ENCODE measurements at regions not wholly inside any gene's neighbourhood (a gene's known extent, or its start where the extent isn't known, plus 50 kb on each side); places are given as distances from the start of the nearest gene placed in this dataset.

GRCh38 chr10:90443342-90443741, 414.5 kb downstream of the HTR7 start:
- Histone ChIP-seq H3K27me3 (ENCODE audit: control insufficient read depth in 4 of 4, insufficient read depth in 4 of 4, low read length in 3 of 4) (no peaks in the 10 kb centered on the region), H3K4me3 (ENCODE audit: low read depth in 1 of 3, low read length in 3 of 3) (no peak overlapping the region), H3K27ac (ENCODE audit: low read depth in 1 of 2, low read length in 2 of 2) (no peak overlapping the region), H3K36me3 (ENCODE audit: control insufficient read depth in 4 of 4, insufficient read depth in 3 of 4, low read depth in 1 of 4, low read length in 3 of 4) (no peaks in the 10 kb centered on the region), H3K9ac (ENCODE audit: low read depth in 1 of 2, low read length in 2 of 2) (no peak overlapping the region), H3K4me1 (ENCODE audit: control insufficient read depth in 4 of 4, insufficient read depth in 4 of 4, low read length in 3 of 4) (no peaks in the 10 kb centered on the region), H3K9me3 (ENCODE audit: control insufficient read depth in 4 of 4, low read length in 3 of 4) (peaks cover 0 to 3% (median 0%) of the 10 kb centered on the region in 4 donors)
- TF ChIP-seq FOXA1 (IDR thresholded peaks at IDR 0.05) (no peak), YY1 (IDR thresholded peaks at IDR 0.05) (no peak), RXRA (IDR thresholded peaks at IDR 0.05) (no peak), HNF4A (conservative IDR thresholded peaks at IDR 0.05) (no peak), MAX (IDR thresholded peaks at IDR 0.05) (no peak), TAF1 (conservative IDR thresholded peaks at IDR 0.05) (no peak), HNF4G (IDR thresholded peaks at IDR 0.05) (no peak), FOXA2 (IDR thresholded peaks at IDR 0.05) (no peak), GABPA (IDR thresholded peaks at IDR 0.05 in 1 of 2, conservative IDR thresholded peaks at IDR 0.05 in 1 of 2) (no peak), RAD21 (IDR thresholded peaks at IDR 0.05) (no peak), JUND (IDR thresholded peaks at IDR 0.05) (no peak), SP1 (IDR thresholded peaks at IDR 0.05) (no peak), NR2F2 (IDR thresholded peaks at IDR 0.05) (no peak)
- TF ChIP-seq, protein P1, sequence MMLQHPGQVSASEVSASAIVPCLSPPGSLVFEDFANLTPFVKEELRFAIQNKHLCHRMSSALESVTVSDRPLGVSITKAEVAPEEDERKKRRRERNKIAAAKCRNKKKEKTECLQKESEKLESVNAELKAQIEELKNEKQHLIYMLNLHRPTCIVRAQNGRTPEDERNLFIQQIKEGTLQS (IDR thresholded peaks at IDR 0.05) = no peak
- 75% methylated on average over 3 of the region's 3 CpGs for WGBS
- DNase-seq (ENCODE audit: low spot score) = no peak

DNA sequence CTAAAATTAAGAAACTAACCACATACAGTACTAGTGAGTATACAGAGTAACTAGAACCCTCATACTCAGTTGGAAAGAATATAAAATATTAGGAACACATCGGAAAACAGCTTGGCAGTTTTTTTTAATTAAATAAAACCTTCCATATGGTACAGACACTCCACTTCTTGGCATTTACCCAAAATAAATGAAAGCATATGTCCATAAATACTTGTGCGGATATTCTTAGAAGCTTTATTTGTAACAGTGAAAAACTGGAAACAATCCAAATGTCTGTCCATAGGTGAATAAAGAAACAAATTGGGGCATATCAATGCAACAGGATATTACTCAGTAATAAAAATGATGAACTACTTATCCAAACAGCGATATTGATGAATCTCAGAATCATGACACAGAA, 410.0 kb downstream of the HTR7 start:
- H3K9ac ChIP-seq (ENCODE audit: low read depth in 1 of 2, low read length in 2 of 2) = no peak overlapping the region
- 79% methylated on average over 3 of the region's 3 CpGs for WGBS
- peaks cover 0 to 2% (median 0%) of the 10 kb centered on the region in 4 donors for H3K9me3 ChIP-seq (ENCODE audit: control insufficient read depth in 4 of 4, low read length in 3 of 4)
- no peaks in the 10 kb centered on the region for H3K4me1 ChIP-seq (ENCODE audit: control insufficient read depth in 4 of 4, insufficient read depth in 4 of 4, low read length in 3 of 4)
- no peak overlapping the region for H3K27ac ChIP-seq (ENCODE audit: low read depth in 1 of 2, low read length in 2 of 2)
- no peak overlapping the region for H3K4me3 ChIP-seq (ENCODE audit: low read depth in 1 of 3, low read length in 3 of 3)
- H3K36me3 ChIP-seq (ENCODE audit: control insufficient read depth in 4 of 4, insufficient read depth in 3 of 4, low read depth in 1 of 4, low read length in 3 of 4) = no peaks in the 10 kb centered on the region
- H3K27me3 ChIP-seq (ENCODE audit: control insufficient read depth in 4 of 4, insufficient read depth in 4 of 4, low read length in 3 of 4) = no peaks in the 10 kb centered on the region
- no peak for DNase-seq (ENCODE audit: low spot score)
- TF ChIP-seq NR2F2 (IDR thresholded peaks at IDR 0.05) (no peak), TAF1 (conservative IDR thresholded peaks at IDR 0.05) (no peak), JUND (IDR thresholded peaks at IDR 0.05) (no peak), RAD21 (IDR thresholded peaks at IDR 0.05) (no peak), HNF4A (conservative IDR thresholded peaks at IDR 0.05) (no peak), HNF4G (IDR thresholded peaks at IDR 0.05) (no peak), YY1 (IDR thresholded peaks at IDR 0.05) (no peak), FOXA1 (IDR thresholded peaks at IDR 0.05) (no peak), FOXA2 (IDR thresholded peaks at IDR 0.05) (no peak)
- TF ChIP-seq, protein P2, sequence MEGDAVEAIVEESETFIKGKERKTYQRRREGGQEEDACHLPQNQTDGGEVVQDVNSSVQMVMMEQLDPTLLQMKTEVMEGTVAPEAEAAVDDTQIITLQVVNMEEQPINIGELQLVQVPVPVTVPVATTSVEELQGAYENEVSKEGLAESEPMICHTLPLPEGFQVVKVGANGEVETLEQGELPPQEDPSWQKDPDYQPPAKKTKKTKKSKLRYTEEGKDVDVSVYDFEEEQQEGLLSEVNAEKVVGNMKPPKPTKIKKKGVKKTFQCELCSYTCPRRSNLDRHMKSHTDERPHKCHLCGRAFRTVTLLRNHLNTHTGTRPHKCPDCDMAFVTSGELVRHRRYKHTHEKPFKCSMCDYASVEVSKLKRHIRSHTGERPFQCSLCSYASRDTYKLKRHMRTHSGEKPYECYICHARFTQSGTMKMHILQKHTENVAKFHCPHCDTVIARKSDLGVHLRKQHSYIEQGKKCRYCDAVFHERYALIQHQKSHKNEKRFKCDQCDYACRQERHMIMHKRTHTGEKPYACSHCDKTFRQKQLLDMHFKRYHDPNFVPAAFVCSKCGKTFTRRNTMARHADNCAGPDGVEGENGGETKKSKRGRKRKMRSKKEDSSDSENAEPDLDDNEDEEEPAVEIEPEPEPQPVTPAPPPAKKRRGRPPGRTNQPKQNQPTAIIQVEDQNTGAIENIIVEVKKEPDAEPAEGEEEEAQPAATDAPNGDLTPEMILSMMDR (IDR thresholded peaks at IDR 0.05; ENCODE audit: low read depth, low read length, missing input control) = no peak
- TF ChIP-seq, protein P1 (IDR thresholded peaks at IDR 0.05) = no peak
- TF ChIP-seq, protein P3, sequence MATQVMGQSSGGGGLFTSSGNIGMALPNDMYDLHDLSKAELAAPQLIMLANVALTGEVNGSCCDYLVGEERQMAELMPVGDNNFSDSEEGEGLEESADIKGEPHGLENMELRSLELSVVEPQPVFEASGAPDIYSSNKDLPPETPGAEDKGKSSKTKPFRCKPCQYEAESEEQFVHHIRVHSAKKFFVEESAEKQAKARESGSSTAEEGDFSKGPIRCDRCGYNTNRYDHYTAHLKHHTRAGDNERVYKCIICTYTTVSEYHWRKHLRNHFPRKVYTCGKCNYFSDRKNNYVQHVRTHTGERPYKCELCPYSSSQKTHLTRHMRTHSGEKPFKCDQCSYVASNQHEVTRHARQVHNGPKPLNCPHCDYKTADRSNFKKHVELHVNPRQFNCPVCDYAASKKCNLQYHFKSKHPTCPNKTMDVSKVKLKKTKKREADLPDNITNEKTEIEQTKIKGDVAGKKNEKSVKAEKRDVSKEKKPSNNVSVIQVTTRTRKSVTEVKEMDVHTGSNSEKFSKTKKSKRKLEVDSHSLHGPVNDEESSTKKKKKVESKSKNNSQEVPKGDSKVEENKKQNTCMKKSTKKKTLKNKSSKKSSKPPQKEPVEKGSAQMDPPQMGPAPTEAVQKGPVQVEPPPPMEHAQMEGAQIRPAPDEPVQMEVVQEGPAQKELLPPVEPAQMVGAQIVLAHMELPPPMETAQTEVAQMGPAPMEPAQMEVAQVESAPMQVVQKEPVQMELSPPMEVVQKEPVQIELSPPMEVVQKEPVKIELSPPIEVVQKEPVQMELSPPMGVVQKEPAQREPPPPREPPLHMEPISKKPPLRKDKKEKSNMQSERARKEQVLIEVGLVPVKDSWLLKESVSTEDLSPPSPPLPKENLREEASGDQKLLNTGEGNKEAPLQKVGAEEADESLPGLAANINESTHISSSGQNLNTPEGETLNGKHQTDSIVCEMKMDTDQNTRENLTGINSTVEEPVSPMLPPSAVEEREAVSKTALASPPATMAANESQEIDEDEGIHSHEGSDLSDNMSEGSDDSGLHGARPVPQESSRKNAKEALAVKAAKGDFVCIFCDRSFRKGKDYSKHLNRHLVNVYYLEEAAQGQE (IDR thresholded peaks at IDR 0.05) = no peak
- TF ChIP-seq, protein P4, sequence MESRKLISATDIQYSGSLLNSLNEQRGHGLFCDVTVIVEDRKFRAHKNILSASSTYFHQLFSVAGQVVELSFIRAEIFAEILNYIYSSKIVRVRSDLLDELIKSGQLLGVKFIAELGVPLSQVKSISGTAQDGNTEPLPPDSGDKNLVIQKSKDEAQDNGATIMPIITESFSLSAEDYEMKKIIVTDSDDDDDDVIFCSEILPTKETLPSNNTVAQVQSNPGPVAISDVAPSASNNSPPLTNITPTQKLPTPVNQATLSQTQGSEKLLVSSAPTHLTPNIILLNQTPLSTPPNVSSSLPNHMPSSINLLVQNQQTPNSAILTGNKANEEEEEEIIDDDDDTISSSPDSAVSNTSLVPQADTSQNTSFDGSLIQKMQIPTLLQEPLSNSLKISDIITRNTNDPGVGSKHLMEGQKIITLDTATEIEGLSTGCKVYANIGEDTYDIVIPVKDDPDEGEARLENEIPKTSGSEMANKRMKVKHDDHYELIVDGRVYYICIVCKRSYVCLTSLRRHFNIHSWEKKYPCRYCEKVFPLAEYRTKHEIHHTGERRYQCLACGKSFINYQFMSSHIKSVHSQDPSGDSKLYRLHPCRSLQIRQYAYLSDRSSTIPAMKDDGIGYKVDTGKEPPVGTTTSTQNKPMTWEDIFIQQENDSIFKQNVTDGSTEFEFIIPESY (IDR thresholded peaks at IDR 0.05) = no peak
